HG03565 (cell line): ENCODE measurements at regions not wholly inside any gene's neighbourhood (a gene's known extent, or its start where the extent isn't known, plus 50 kb on each side); places are given as distances from the start of the nearest gene placed in this dataset.

ENCODE experiments used
- ATAC-seq: cut with Tn5 transposase; IDR thresholded peaks from one replicate; pipeline ENCODE4 v1.9.1; 2021; ENCODE audit warnings: mild to moderate bottlenecking, moderate library complexity; ENCODE audit not compliant: unreplicated experiment

DNA sequence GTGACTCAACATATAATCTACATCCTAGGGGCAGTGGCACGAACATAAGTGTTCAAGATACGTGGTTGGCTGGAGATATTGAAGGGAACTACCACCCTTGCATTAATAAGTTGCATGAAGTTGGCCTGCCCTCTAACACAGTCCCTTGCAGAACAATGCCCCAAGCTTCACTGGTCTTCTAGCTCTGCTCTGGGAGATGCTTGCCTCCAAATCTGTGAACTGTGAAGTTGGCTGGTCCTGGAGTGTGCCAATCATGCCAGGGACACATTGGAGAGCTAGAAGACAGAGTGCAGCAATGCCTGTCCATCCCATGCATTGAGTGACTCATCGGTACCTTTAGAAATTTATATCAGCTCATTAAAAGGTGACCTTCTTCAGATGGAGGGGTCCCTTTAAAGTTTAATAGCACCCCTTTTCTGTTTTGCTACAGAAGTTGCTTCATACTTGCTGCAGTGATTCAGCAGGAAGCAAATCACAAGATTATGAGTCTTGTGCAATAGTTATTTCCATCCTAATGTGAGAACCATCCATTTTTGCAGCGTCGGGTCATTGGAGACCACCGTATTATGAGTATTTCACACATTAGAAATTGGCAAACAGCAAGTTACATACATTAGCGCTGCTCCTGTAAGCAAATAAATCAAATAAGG lies 55.2 kb upstream of the KAZN start:
- ATAC-seq: no peak

DNA sequence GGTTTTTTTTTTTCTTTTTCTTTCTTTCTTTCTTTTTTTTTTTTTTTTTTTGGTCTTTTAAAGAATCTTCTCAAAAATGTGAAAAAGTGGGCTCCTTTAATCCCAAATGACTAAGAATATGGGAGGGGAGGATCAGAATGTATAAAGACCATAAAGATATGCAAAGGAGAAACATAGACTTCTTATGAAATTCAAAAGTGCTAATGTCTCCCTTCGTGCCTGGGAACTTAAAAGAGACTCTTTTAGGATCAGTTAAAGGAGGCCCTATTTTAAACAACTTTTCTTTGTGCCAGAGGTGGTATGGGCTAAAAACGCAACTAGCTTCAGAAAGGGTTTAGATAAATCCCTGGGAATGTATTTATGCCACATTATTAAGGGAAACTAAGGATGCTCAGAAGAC lies 54.2 kb upstream of the KAZN start:
- ATAC-seq: no peak

DNA sequence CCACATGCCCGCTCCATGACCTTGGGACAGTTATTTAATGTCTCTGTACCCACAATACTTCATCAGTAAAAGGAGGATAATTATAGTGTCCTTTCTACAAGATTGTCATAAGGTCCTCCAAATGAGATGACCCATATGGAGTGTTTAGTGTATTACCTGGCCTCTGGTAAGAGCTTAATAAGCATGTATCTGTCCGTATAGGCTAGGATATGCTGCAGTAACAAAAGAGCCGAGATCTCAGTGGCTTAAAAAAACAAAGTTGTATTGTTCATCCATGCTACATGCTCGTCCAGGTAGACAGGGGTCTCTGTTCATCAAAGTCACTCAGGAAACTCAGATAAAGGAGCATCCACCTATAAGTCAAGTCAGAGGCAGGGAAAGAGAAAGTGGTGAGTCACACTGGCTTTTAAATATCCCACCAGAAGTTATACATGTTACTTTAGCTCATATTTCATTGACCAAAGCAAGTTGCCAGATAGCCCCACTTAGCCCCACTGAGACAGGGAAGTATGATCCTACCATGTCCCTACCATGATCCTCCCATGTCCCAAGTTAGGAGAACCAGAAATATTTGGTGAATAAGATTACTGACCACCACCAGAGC lies 53.0 kb upstream of the KAZN start:
- ATAC-seq: no peak

DNA sequence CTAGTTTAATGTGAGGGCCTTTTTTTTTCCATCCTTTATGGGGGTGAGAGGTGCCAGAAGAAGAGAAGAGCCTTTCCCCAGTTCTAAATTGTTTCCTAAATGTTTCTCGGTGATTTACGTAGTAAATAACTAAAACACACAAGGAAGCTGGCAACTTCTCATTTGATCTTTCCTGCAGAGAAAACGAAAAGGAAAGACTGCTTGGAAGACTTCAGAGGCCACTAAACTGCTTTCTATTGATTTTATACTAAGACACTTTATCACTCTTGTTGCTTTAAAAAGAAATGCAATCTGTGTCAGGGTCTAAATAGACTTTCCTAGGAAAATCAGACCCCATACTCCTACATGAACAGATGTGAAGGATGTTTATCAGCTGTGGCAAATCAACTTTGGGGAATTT lies 52.1 kb upstream of the KAZN start:
- no peak for ATAC-seq
